ENCODE measurements at regions not wholly inside any gene's neighbourhood (a gene's known extent, or its start where the extent isn't known, plus 50 kb on each side); places are given as distances from the start of the nearest gene placed in this dataset.

DNA sequence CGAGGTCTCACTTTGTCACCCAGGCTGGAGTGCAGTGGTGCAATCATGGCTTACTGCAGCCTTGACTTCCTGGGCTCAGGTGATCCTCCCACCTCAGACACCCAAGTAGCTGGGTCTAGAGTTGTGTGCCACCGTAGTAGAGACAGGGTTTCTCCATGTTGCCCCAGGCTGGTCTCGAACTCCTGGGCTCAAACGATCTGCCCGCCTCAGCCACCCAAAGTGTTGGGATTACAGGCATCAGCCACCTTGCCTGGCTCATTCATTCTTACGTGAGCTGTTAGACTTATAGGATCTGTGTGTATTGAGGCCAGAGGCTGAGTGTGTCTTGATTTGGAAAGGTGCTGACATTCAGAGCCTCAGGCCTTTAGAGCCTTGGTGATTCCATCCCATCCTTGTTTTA is 128.1 kb downstream of the SLC25A47 start:
- Mint-ChIP-seq H3K27me3 (no peaks in the 10 kb centered on the region), H3K36me3 (ENCODE audit: low read depth) (no peaks in the 10 kb centered on the region), H3K4me1 (ENCODE audit: low read depth) (peaks cover 11% of the 10 kb centered on the region), H3K9me3 (no peaks in the 10 kb centered on the region), H3K4me3 (no peak overlapping the region), H3K27ac (no peak overlapping the region)
- TF ChIP-seq, protein P1, sequence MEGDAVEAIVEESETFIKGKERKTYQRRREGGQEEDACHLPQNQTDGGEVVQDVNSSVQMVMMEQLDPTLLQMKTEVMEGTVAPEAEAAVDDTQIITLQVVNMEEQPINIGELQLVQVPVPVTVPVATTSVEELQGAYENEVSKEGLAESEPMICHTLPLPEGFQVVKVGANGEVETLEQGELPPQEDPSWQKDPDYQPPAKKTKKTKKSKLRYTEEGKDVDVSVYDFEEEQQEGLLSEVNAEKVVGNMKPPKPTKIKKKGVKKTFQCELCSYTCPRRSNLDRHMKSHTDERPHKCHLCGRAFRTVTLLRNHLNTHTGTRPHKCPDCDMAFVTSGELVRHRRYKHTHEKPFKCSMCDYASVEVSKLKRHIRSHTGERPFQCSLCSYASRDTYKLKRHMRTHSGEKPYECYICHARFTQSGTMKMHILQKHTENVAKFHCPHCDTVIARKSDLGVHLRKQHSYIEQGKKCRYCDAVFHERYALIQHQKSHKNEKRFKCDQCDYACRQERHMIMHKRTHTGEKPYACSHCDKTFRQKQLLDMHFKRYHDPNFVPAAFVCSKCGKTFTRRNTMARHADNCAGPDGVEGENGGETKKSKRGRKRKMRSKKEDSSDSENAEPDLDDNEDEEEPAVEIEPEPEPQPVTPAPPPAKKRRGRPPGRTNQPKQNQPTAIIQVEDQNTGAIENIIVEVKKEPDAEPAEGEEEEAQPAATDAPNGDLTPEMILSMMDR (IDR thresholded peaks at IDR 0.05), result no peak
- POLR2A ChIA-PET, result no interaction called here
- intact Hi-C loops (cut with micrococcal nuclease), result no loop called here
- ATAC-seq (no peak), DNase-seq (no peak)
- CTCF ChIA-PET, result no interaction called here

GRCh38 chr14:100453930-100454329 is 130.8 kb downstream of the SLC25A47 start:
- ChIA-PET CTCF (no interaction called here), POLR2A (interaction anchor here (0.6 to 0.7 kb wide), 2 partner anchors 185 to 195 kb away, joined by 3 read pairs; no protein-coding TSS in a partner anchor)
- ATAC-seq (no peak), DNase-seq (no peak)
- Mint-ChIP-seq H3K27ac (no peak overlapping the region), H3K4me3 (no peak overlapping the region), H3K4me1 (ENCODE audit: low read depth) (no peaks in the 10 kb centered on the region), H3K27me3 (no peaks in the 10 kb centered on the region), H3K36me3 (ENCODE audit: low read depth) (no peaks in the 10 kb centered on the region), H3K9me3 (no peaks in the 10 kb centered on the region)
- intact Hi-C loops (cut with micrococcal nuclease), result no loop called here
- TF ChIP-seq, protein P1 (IDR thresholded peaks at IDR 0.05), result no peak

DNA sequence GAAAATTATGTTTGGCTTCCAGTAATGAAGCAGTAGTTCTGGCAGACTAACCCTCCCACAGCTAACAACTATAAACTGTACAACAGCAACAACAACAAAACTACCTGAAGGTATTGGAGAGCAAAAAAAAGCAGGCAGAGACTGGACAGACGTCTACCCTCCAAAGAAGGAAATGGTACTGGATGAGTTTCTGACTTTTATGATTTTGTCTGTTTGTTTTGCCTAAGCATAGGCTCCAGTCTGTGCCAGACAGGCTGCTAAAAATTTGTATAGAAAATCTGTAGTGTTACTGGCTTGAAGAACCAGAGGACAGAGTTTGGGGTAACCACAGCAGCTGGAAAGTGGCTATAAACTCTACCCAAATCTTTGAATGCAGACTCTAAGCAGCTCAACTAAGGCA is 131.3 kb downstream of the SLC25A47 start:
- H3K27me3 Mint-ChIP-seq, result no peaks in the 10 kb centered on the region
- no peak for DNase-seq
- ChIA-PET CTCF (no interaction called here), POLR2A (interaction anchor here (0.6 to 0.7 kb wide), 2 partner anchors 186 to 194 kb away, joined by 3 read pairs; no protein-coding TSS in a partner anchor)
- H3K9me3 Mint-ChIP-seq, result no peaks in the 10 kb centered on the region
- no peak for ATAC-seq
- H3K36me3 Mint-ChIP-seq (ENCODE audit: low read depth), result no peaks in the 10 kb centered on the region
- H3K4me1 Mint-ChIP-seq (ENCODE audit: low read depth), result no peaks in the 10 kb centered on the region
- TF ChIP-seq, protein P1 (IDR thresholded peaks at IDR 0.05), result no peak
- no peak overlapping the region for H3K4me3 Mint-ChIP-seq
- H3K27ac Mint-ChIP-seq, result no peak overlapping the region
- intact Hi-C loops (cut with micrococcal nuclease), result no loop called here

DNA sequence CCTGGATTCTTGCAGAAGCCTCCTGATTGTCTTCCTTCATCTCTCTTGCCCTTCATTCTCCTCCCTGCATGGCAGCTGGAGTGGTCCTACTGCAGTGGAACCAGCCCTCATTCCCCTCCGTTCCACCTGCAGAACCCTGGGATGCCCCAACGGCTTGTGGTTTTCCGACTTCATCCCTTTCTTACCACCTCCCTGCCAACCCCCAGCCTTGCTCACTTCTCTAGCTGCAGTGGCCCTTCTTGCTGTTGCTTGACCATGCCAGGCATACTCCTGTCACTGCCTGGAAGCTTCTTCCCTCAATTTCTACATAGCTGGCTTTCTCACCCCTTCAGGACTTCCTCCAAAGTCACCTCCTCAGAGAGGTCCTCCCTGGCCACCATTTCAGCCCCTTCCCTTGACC is 123.3 kb downstream of the BEGAIN start:
- H3K36me3 Mint-ChIP-seq (ENCODE audit: low read depth), result no peaks in the 10 kb centered on the region
- H3K27ac Mint-ChIP-seq, result no peak overlapping the region
- no peak overlapping the region for H3K4me3 Mint-ChIP-seq
- H3K9me3 Mint-ChIP-seq, result no peaks in the 10 kb centered on the region
- DNase-seq (no peak), ATAC-seq (no peak)
- ChIA-PET POLR2A (no interaction called here), CTCF (no interaction called here)
- intact Hi-C loops (cut with micrococcal nuclease), result no loop called here
- H3K4me1 Mint-ChIP-seq (ENCODE audit: low read depth), result no peaks in the 10 kb centered on the region
- H3K27me3 Mint-ChIP-seq, result no peaks in the 10 kb centered on the region
- TF ChIP-seq, protein P1 (IDR thresholded peaks at IDR 0.05), result no peak

GRCh38 chr14:100466111-100466856 is 120.9 kb downstream of the BEGAIN start:
- no peaks in the 10 kb centered on the region for H3K27me3 Mint-ChIP-seq
- no peak for ATAC-seq
- intact Hi-C loops (cut with micrococcal nuclease), result no loop called here
- no peak for DNase-seq
- TF ChIP-seq, protein P1 (IDR thresholded peaks at IDR 0.05), result no peak
- H3K4me3 Mint-ChIP-seq, result no peak overlapping the region
- no peak overlapping the region for H3K27ac Mint-ChIP-seq
- H3K4me1 Mint-ChIP-seq (ENCODE audit: low read depth), result peaks cover 7% of the 10 kb centered on the region
- no peaks in the 10 kb centered on the region for H3K36me3 Mint-ChIP-seq (ENCODE audit: low read depth)
- H3K9me3 Mint-ChIP-seq, result no peaks in the 10 kb centered on the region
- POLR2A ChIA-PET, result no interaction called here
- CTCF ChIA-PET, result no interaction called here
